K562 (cell line): ENCODE measurements at regions not wholly inside any gene's neighbourhood (a gene's known extent, or its start where the extent isn't known, plus 50 kb on each side); places are given as distances from the start of the nearest gene placed in this dataset.

Experiments used
- ATAC-seq: fragments of 200-7000 bp; cut with Tn5 transposase; 3 replicates; pipeline ENCODE4 v1.9.1; 2020; ENCODE audit warnings: moderate library complexity
- BruUV-seq: library from RNA; stranded (reverse); fragments of 400-500 nt; replicated peaks from 2 replicates; lab custom pipeline; 2021; lab: Mats Ljungman, UMichigan
- CTCF ChIA-PET: fragments of 300-600 bp; formaldehyde crosslinking; extraction: SDS; loops from one replicate; lab custom pipeline; 2021; ENCODE audit warnings: low intra/inter-chr PET ratio; lab: Yijun Ruan, JAX
- POLR2A ChIA-PET: fragments of 300-600, 350-650 bp; sonication (Branson Sonifier 250); formaldehyde crosslinking; extraction: SDS; loops from one replicate; lab custom pipeline; 2021; ENCODE audit warnings: antibody characterized with exemption, inconsistent platforms; lab: Yijun Ruan, JAX
- DNase-seq, 4 experiments: peaks; one replicate each; pipeline versions ENCODE4 v3.0.0 to v3.0.0-alpha.2; 2011 to 2018; ENCODE audit warnings: low spot score in 3 of 4, mixed read lengths in 3 of 4; ENCODE audit errors: extremely low read depth in 1 of 4
- FAIRE-seq: peaks from 2 replicates; lab custom pipeline; 2011; peaks lifted over from hg19 to GRCh38; lab: Jason Lieb, UNC
- H2AFZ ChIP-seq: 2 replicates; pipeline ENCODE4 v1.6.0; 2011; ENCODE audit warnings: low read depth, low read length, control low read depth, inconsistent platforms
- H3K27ac ChIP-seq: fragments of 200-600 bp; 3 replicates; pipeline ENCODE4 v1.8.0; 2011; ENCODE audit warnings: low read depth, mild to moderate bottlenecking, control low read depth, inconsistent platforms, low read length, moderate library complexity, mixed read lengths; ENCODE audit errors: extremely low read depth
- H3K27me3 ChIP-seq, 2 experiments: fragments of 300-600 bp in 1 of 2; 2 replicates in 1 of 2; 3 replicates in 1 of 2; pipeline versions ENCODE4 v1.6.0 to v1.8.0; 2011; ENCODE audit warnings: inconsistent platforms in 2 of 2, low read length in 2 of 2, mild to moderate bottlenecking in 1 of 2, mixed read lengths in 1 of 2, moderate library complexity in 1 of 2; ENCODE audit not compliant: control insufficient read depth in 2 of 2, insufficient read depth in 2 of 2
- H3K36me3 ChIP-seq: fragments of 300-600 bp; 3 replicates; pipeline ENCODE4 v1.8.0; 2011; ENCODE audit warnings: mild to moderate bottlenecking, low read length, inconsistent platforms; ENCODE audit not compliant: control insufficient read depth, insufficient read depth
- H3K4me1 ChIP-seq, 2 experiments: fragments of 200-600 bp in 1 of 2; replicated peaks in 1 of 2; 2 replicates in 1 of 2; 3 replicates in 1 of 2; pipeline versions ENCODE4 v1.5.1 to v1.8.0; 2011; ENCODE audit warnings: inconsistent platforms in 2 of 2, low read length in 2 of 2, mild to moderate bottlenecking in 1 of 2, mixed read lengths in 1 of 2, moderate library complexity in 1 of 2; ENCODE audit not compliant: control insufficient read depth in 2 of 2, insufficient read depth in 2 of 2
- H3K4me2 ChIP-seq: 2 replicates; pipeline ENCODE4 v1.6.1; 2011; ENCODE audit warnings: low read length, control low read depth, inconsistent platforms, mixed read lengths; ENCODE audit not compliant: insufficient read depth
- H3K4me3 ChIP-seq: fragments of 200-600 bp; sonication (generic), shearing (Covaris generic); 2 replicates; pipeline ENCODE4 v1.5.1; 2016; ENCODE audit warnings: control low read depth, inconsistent platforms
- H3K79me2 ChIP-seq: fragments of 200-600 bp; 3 replicates; pipeline ENCODE4 v1.8.0; 2011; ENCODE audit warnings: low read length, inconsistent platforms; ENCODE audit not compliant: control insufficient read depth, insufficient read depth
- H3K9ac ChIP-seq, 2 experiments: 2 replicates each; pipeline versions ENCODE4 v1.6.0 to v1.6.1; 2011; ENCODE audit warnings: low read depth in 2 of 2, low read length in 2 of 2, control low read depth in 1 of 2, inconsistent platforms in 1 of 2, mild to moderate bottlenecking in 1 of 2, mixed read lengths in 1 of 2; ENCODE audit not compliant: insufficient read depth in 1 of 2
- H3K9me1 ChIP-seq: one replicate; pipeline ENCODE4 v1.6.0; 2011; ENCODE audit warnings: inconsistent platforms, mild to moderate bottlenecking, low read length, moderate library complexity; ENCODE audit not compliant: control insufficient read depth, insufficient read depth
- H3K9me3 ChIP-seq: replicated peaks from 2 replicates; pipeline ENCODE4 v1.5.1; 2011; ENCODE audit warnings: low read depth, low read length, inconsistent platforms; ENCODE audit not compliant: control insufficient read depth, insufficient read depth
- H4K20me1 ChIP-seq: replicated peaks from 2 replicates; pipeline ENCODE4 v1.6.1; 2011; ENCODE audit warnings: low read length, inconsistent platforms, mixed read lengths; ENCODE audit not compliant: control insufficient read depth, insufficient read depth
- BRD9 ChIP-seq: fragments of 450-650 bp; IDR thresholded peaks from 2 replicates; pipeline ENCODE4 v1.6.1; 2018; ENCODE audit warnings: low read depth; ENCODE audit not compliant: partially characterized antibody
- CBX1 ChIP-seq: sonication (generic); IDR thresholded peaks from 2 replicates; pipeline ENCODE4 v1.6.1; 2016; ENCODE audit warnings: antibody characterized with exemption, low read depth, mild to moderate bottlenecking
- CREB1 ChIP-seq, 2 experiments: sonication (generic) in 1 of 2; formaldehyde crosslinking in 1 of 2; IDR thresholded peaks; 2 replicates each; pipeline versions ENCODE4 v1.6.1 to v1.8.0; 2012 to 2022; ENCODE audit warnings: inconsistent platforms in 1 of 2, mild to moderate bottlenecking in 1 of 2, missing genetic modification reagents in 1 of 2, moderate library complexity in 1 of 2
- DLX4 ChIP-seq: fragments of 250-450 bp; sonication (Bioruptor Pico); IDR thresholded peaks from 2 replicates; pipeline ENCODE4 v1.6.1; 2021; ENCODE audit warnings: mild to moderate bottlenecking
- DPF2 ChIP-seq: fragments of 450-650 bp; IDR thresholded peaks from 2 replicates; pipeline ENCODE4 v1.6.1; 2016
- E2F6 ChIP-seq, 2 experiments: IDR thresholded peaks; 2 replicates each; pipeline ENCODE4 v1.6.1; 2011; ENCODE audit warnings: borderline replicate concordance in 1 of 2, control low read depth in 1 of 2, low read depth in 1 of 2, low read length in 1 of 2, mild to moderate bottlenecking in 1 of 2, mixed read lengths in 1 of 2, moderate library complexity in 1 of 2; ENCODE audit not compliant: insufficient read depth in 1 of 2, insufficient read length in 1 of 2, poor library complexity in 1 of 2, severe bottlenecking in 1 of 2; ENCODE audit errors: extremely low read depth in 1 of 2
- FOSL1 ChIP-seq: fragments of 200-800 bp; sonication (Bioruptor generic); conservative IDR thresholded peaks from 2 replicates; pipeline ENCODE4 v1.6.1; 2016; ENCODE audit warnings: missing genetic modification characterization, missing compliant biosample characterization
- IFI16 ChIP-seq: fragments of 250-450 bp; sonication (Bioruptor Pico); IDR thresholded peaks from 2 replicates; pipeline ENCODE4 v2.1.2; 2022; ENCODE audit warnings: mild to moderate bottlenecking, inconsistent platforms
- MAFG ChIP-seq: fragments of 450-650 bp; conservative IDR thresholded peaks from 2 replicates; pipeline ENCODE4 v1.6.1; 2016; ENCODE audit warnings: missing genetic modification characterization, missing compliant biosample characterization
- PURB ChIP-seq: sonication (generic); formaldehyde crosslinking; IDR thresholded peaks from 2 replicates; pipeline ENCODE4 v1.9.0; 2021; ENCODE audit warnings: low read depth, mild to moderate bottlenecking, missing genetic modification reagents
- RBM25 ChIP-seq: fragments of 200-400 bp; formaldehyde crosslinking; IDR thresholded peaks from 2 replicates; pipeline ENCODE4 v1.6.1; 2018; ENCODE audit warnings: low read length, low read depth, moderate library complexity; ENCODE audit not compliant: severe bottlenecking
- TARDBP ChIP-seq: fragments of 450-650 bp; IDR thresholded peaks from 2 replicates; pipeline ENCODE4 v1.6.1; 2016
- TRIM28 ChIP-seq: fragments of 450-650 bp; IDR thresholded peaks from 2 replicates; pipeline ENCODE4 v1.6.1; 2017
- USF2 ChIP-seq: sonication (generic); formaldehyde crosslinking; IDR thresholded peaks from 2 replicates; pipeline ENCODE4 v1.5.0; 2020; ENCODE audit warnings: missing genetic modification reagents
- ZHX1 ChIP-seq: fragments of 150-350 bp; conservative IDR thresholded peaks from 2 replicates; pipeline ENCODE4 v1.6.1; 2014; ENCODE audit warnings: low read length
- ZNF583 ChIP-seq: fragments of 250-450 bp; sonication (Bioruptor Pico); IDR thresholded peaks from 2 replicates; pipeline ENCODE4 v1.4.0; 2020
- ZNF655 ChIP-seq: fragments of 250-450 bp; sonication (Bioruptor Pico); IDR thresholded peaks from 2 replicates; pipeline ENCODE4 v1.5.0; 2021
- WGBS: fragments of 100-300 bp; shearing (Covaris generic); methylation state at CpG from one replicate; pipeline ENCODE4 v1.1.6; 2016; ENCODE audit warnings: low coverage, mixed read lengths; ENCODE audit not compliant: insufficient coverage; ENCODE audit errors: missing lambda C conversion rate; 5-methylcytosine and 5-hydroxymethylcytosine counted together
- in situ Hi-C: fragments of 300-500 bp; cut with MboI; formaldehyde crosslinking; loops from 4 replicates; pipeline ENCODE4 v1.15.0; 2018; ENCODE audit warnings: inconsistent platforms, mixed read lengths
- intact Hi-C: fragments of 100-400 bp; cut with micrococcal nuclease; formaldehyde crosslinking; loops from 2 replicates; pipeline ENCODE4 v1.14.2; 2022

- TF ChIP-seq ZHX1 (no peak), PURB (CRISPR knock-in tag) (no peak), CBX1 (no peak), USF2 (no peak), BRD9 (no peak), FOSL1 (tag) (no peak)
- TF ChIP-seq, all 486 proteins: peak for 0
These were observed 744.3 kb upstream of the SOX11 start (continued) for GRCh38 chr2:4947911-4948310.

- FAIRE-seq (no peak), ATAC-seq (no peak), DNase-seq (no peak)
- BruUV-seq = no TSS peak
- Histone ChIP-seq H3K4me2 (no peak overlapping the region), H3K4me3 (no peak overlapping the region), H4K20me1 (no peaks in the 10 kb centered on the region), H3K9me3 (no peaks in the 10 kb centered on the region), H3K27ac (no peak overlapping the region), H3K4me1 (no peaks in the 10 kb centered on the region), H3K36me3 (no peaks in the 10 kb centered on the region), H3K79me2 (no peaks in the 10 kb centered on the region), H3K9ac (no peak overlapping the region), H3K27me3 (no peaks in the 10 kb centered on the region), H3K9me1 (no peaks in the 10 kb centered on the region), H2AFZ (no peak overlapping the region)
- in situ Hi-C loops = no loop called here
- POLR2A ChIA-PET = no interaction called here
- WGBS = 4% methylated on average over 4 of the region's 4 CpGs
- CTCF ChIA-PET = no interaction called here
- intact Hi-C loops = no loop called here
- no peak for TF ChIP-seq ZNF583 (CRISPR knock-in tag)
- no peak for TF ChIP-seq DLX4
- no peak for TF ChIP-seq IFI16 (CRISPR knock-in tag)
- no peak for TF ChIP-seq ZNF655 (CRISPR knock-in tag)
- no peak for TF ChIP-seq TARDBP
- no peak for TF ChIP-seq RBM25
- TF ChIP-seq E2F6 (IDR thresholded peaks at IDR 0.05; ENCODE audit: borderline replicate concordance in 1 of 2, extremely low read depth in 1 of 2, insufficient read depth in 1 of 2, insufficient read length in 1 of 2, low read depth in 1 of 2, low read length in 1 of 2, poor library complexity in 1 of 2, severe bottlenecking in 1 of 2) = no peak
- no peak for TF ChIP-seq CREB1 (IDR thresholded peaks at IDR 0.05)
- TF ChIP-seq CREB1 (CRISPR knock-in tag; IDR thresholded peaks at IDR 0.05) = no peak
- TF ChIP-seq MAFG = no peak
- no peak for TF ChIP-seq TRIM28
- TF ChIP-seq DPF2 = no peak
These were observed 740.8 kb upstream of the SOX11 start for GRCh38 chr2:4951368-4951767.
